Skeletal muscle tissue (tissue), 3 donors: ENCODE measurements at regions not wholly inside any gene's neighbourhood (a gene's known extent, or its start where the extent isn't known, plus 50 kb on each side); places are given as distances from the start of the nearest gene placed in this dataset.

Experiments
- H3K27ac ChIP-seq: one replicate; pipeline ENCODE4 v1.7.0; 2013; ENCODE audit warnings: mild to moderate bottlenecking, low read depth, low read length, inconsistent platforms
- H3K27me3 ChIP-seq, 3 donors: one replicate each; pipeline ENCODE4 v1.7.0; 2013; ENCODE audit warnings: low read length in 3 of 3; ENCODE audit not compliant: control insufficient read depth in 3 of 3, insufficient read depth in 3 of 3
- H3K36me3 ChIP-seq, 3 donors: one replicate each; pipeline ENCODE4 v1.7.0; 2013; ENCODE audit warnings: low read length in 3 of 3; ENCODE audit not compliant: control insufficient read depth in 3 of 3, insufficient read depth in 3 of 3
- H3K4me1 ChIP-seq, 3 donors: one replicate each; pipeline ENCODE4 v1.7.0; 2013; ENCODE audit warnings: low read length in 3 of 3, mild to moderate bottlenecking in 3 of 3; ENCODE audit not compliant: control insufficient read depth in 3 of 3, insufficient read depth in 3 of 3
- H3K4me3 ChIP-seq, 3 donors: one replicate each; pipeline ENCODE4 v1.7.0; 2013; ENCODE audit warnings: low read length in 3 of 3
- H3K9ac ChIP-seq, 3 donors: one replicate each; pipeline ENCODE4 v1.7.0; 2013; ENCODE audit warnings: low read length in 3 of 3, mild to moderate bottlenecking in 3 of 3, moderate library complexity in 2 of 3, low read depth in 1 of 3
- H3K9me3 ChIP-seq, 3 donors: one replicate each; pipeline ENCODE4 v1.7.0; 2013; ENCODE audit warnings: low read length in 3 of 3; ENCODE audit not compliant: control insufficient read depth in 3 of 3
- donor health status: Osteomylitis.

DNA sequence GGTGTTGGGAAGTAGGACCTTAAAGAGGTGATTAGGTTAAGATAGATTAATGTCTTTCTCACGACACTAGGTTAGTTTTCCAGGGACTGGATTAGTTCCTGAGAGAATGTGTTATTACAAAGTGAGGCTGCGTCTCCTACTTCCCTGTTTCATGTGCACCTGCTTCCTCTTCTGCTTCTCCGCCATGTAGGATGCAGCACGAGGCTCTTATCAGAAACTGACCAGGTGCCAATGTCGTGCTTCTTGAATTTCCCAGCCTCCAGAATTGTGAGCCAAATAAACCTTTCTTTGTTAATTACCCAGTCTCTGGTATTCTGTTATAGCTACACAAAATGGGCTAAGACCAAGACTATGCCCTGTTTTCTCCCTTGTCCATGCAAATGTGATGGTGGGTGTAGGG, 152.2 kb upstream of the LMO4 start:
- Histone ChIP-seq H3K4me1 (peaks cover 0 to 3% (median 0%) of the 10 kb centered on the region in 3 donors), H3K4me3 (no peak overlapping the region), H3K27me3 (peaks cover 0 to 2% (median 0%) of the 10 kb centered on the region in 3 donors), H3K9ac (no peak overlapping the region), H3K27ac (no peak overlapping the region), H3K36me3 (no peaks in the 10 kb centered on the region), H3K9me3 (no peaks in the 10 kb centered on the region)

DNA sequence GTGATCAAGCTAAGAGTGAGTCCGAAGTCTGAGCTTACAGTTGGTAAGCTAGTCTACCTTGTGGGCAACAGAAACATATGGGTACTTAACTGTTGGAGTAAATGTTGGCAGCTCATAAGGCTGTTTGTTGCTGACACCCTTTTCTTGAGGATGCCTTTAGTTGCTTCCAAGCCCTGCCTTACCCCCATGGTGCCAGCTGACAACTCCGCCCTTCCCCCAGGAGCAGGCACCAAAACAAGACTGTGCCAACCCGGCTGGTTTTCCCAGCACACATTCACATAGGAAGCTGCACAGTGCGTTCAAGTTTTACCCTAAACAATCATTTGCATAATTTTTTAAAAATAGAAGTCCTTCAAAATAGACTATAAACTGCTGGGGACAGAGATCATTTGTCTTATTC, 150.2 kb upstream of the LMO4 start:
- H3K4me1 ChIP-seq, result peaks cover 0 to 3% (median 0%) of the 10 kb centered on the region in 3 donors
- no peaks in the 10 kb centered on the region for H3K9me3 ChIP-seq
- H3K4me3 ChIP-seq, result no peak overlapping the region
- no peak overlapping the region for H3K27ac ChIP-seq
- H3K9ac ChIP-seq, result no peak overlapping the region
- H3K36me3 ChIP-seq, result no peaks in the 10 kb centered on the region
- H3K27me3 ChIP-seq, result peaks cover 0 to 2% (median 0%) of the 10 kb centered on the region in 3 donors

DNA sequence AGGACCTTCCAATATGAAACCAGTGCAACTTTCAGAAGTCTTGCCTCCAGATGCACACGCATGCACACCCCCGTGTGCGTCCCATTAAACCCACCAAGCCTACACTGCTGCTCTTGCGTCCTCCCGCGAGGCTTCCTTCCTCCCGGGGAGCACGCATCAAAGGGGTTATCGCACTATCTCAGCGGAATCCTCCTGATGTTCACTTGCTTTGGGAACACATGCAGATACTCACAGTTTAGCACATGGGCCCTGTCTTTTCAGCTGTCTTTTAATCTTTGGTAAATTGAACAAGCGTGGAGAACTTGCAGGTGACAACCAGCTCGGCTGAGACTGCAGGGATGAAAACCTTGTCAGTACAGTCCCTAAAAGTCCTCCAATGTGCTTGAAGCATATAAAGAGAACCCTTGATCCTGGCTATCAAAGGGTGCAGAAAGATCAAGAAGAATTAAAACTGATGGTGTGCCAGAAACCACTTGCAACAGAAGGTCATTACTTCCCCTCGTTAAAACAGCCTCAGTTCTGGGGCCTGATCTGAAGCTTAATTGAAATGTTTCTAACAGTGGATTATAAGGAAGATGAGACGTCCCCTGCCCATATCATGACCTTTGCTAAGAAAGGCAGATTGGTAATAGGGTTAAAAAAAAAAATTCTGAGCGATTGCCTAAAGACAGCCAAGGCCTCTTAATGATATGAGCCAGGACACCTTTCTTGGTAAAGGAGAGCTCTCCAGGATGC, 149.4 kb upstream of the LMO4 start:
- Histone ChIP-seq H3K4me1 (peaks cover 0 to 3% (median 0%) of the 10 kb centered on the region in 3 donors), H3K36me3 (no peaks in the 10 kb centered on the region), H3K27ac (no peak overlapping the region), H3K9me3 (no peaks in the 10 kb centered on the region), H3K4me3 (no peak overlapping the region), H3K9ac (no peak overlapping the region), H3K27me3 (peaks cover 0 to 2% (median 0%) of the 10 kb centered on the region in 3 donors)

DNA sequence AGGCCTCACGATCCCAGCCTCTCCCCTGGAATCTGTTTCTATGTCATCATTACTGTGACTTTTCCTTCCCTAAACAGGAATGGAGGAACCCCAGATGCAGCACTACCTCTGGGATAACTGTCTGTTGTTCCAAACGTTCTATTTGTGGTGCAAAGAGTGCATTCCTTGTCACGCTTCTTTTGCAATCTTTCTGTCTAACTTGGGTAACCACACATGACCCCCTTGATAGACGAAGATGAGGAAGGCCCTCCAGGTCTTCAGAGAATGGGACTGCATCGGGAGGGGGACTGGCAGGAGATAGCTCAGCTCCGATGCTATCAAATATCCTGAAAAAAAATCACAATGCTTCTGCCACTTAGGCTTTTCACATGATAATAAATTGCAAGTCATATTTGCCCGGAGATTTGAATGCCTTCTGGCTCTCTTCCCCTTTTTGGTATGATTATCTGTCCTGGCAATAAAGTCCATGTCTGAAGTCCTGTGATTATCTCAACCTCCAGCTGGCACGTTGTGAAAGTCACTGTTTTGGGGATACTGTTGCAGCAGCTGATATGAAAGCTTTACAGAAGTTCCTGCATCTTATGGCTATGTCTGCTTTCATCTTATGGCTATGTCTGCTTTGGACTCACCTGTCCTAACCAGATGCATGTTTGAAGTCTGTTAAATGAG, 148.7 kb upstream of the LMO4 start:
- Histone ChIP-seq H3K9ac (no peak overlapping the region), H3K27ac (no peak overlapping the region), H3K9me3 (no peaks in the 10 kb centered on the region), H3K4me3 (no peak overlapping the region), H3K27me3 (peaks cover 0 to 2% (median 0%) of the 10 kb centered on the region in 3 donors), H3K36me3 (no peaks in the 10 kb centered on the region), H3K4me1 (peaks cover 0 to 3% (median 0%) of the 10 kb centered on the region in 3 donors)

DNA sequence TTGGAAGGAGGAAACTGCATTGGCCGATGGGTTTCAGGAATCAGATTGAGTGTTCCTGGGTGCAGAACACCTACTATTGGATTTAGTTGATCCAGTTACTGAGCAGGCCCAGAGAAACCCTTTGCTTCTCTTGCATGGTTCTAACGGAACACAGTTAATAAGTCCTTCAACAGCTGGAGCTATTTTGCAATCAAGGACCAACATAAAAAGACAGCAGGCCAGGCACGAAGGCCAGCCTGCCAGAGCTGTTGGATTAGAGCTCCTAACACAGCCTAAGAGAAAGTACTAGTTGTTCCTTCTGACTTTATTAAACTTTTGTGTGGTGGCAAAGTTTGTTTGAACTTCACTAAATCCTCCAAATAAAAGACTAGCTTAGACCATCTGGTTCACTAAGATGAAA, 148.0 kb upstream of the LMO4 start:
- Histone ChIP-seq H3K4me3 (no peak overlapping the region), H3K4me1 (peaks cover 0 to 3% (median 0%) of the 10 kb centered on the region in 3 donors), H3K9me3 (no peaks in the 10 kb centered on the region), H3K36me3 (no peaks in the 10 kb centered on the region), H3K9ac (no peak overlapping the region), H3K27me3 (peaks cover 0 to 2% (median 0%) of the 10 kb centered on the region in 3 donors), H3K27ac (no peak overlapping the region)

DNA sequence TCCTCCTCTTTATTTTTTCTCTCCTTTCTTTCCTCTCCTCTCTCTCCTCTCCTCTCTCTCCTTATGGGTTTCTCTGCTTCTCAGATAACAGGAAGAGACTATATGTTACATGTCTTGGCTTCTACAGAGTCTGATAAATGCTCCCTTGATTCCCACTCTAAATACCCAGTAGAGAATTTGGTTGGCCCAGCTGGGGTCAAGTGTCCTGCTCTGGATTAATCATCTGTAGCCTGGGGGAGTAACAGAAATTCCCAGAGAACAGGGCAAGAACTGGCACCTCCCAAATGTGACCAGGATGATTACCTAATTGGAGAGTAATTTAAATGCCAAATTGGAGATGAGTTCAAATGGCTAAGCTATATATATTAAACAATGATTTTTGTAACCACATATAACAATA, 146.1 kb upstream of the LMO4 start:
- H3K4me3 ChIP-seq, result no peak overlapping the region
- no peak overlapping the region for H3K27ac ChIP-seq
- peaks cover 0 to 3% (median 0%) of the 10 kb centered on the region in 3 donors for H3K4me1 ChIP-seq
- no peaks in the 10 kb centered on the region for H3K9me3 ChIP-seq
- H3K27me3 ChIP-seq, result peaks cover 0 to 2% (median 0%) of the 10 kb centered on the region in 3 donors
- no peak overlapping the region for H3K9ac ChIP-seq
- no peaks in the 10 kb centered on the region for H3K36me3 ChIP-seq

DNA sequence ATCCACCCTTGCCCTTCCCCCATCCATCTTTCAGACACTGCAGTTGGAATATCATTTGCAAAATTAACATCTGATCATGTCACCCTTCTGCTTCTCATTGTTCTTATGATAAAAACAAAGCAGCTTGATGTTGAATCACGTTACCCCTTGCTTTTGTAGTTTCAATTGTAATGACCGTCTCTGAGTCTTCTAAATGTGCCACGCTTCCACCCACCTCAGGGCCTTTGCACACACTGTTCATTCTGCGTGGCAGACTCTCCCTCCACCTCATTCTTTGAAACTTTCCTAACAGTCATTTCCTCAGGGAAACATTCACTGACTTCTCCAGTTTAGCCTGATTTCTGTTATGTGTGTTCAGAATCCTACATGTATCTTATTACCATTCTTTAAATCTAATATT, 143.6 kb upstream of the LMO4 start:
- Histone ChIP-seq H3K4me1 (peaks cover 0 to 3% (median 0%) of the 10 kb centered on the region in 3 donors), H3K9me3 (no peaks in the 10 kb centered on the region), H3K27me3 (no peaks in the 10 kb centered on the region), H3K27ac (no peak overlapping the region), H3K9ac (no peak overlapping the region), H3K4me3 (no peak overlapping the region), H3K36me3 (no peaks in the 10 kb centered on the region)

DNA sequence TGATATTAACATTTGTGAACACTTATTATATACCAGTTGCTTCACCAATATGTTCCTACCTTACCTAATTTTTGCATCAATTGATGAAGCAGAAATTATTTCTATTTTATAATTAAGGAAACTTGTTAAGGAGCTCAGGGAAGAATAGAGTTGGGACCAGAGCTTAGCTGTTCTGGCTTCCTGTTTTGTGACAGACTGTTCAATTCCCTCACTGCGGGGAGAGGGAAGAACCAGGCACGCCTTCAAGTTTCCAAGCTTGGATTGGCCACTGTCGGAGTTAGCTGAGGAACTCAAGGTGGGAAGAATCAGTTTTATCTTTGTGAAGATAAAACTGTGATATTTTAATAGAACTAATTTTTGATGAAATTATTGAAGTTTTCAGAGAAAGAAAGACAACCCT, 142.3 kb upstream of the LMO4 start:
- Histone ChIP-seq H3K4me3 (no peak overlapping the region), H3K27me3 (no peaks in the 10 kb centered on the region), H3K27ac (no peak overlapping the region), H3K36me3 (no peaks in the 10 kb centered on the region), H3K9ac (no peak overlapping the region), H3K9me3 (no peaks in the 10 kb centered on the region), H3K4me1 (no peaks in the 10 kb centered on the region)

DNA sequence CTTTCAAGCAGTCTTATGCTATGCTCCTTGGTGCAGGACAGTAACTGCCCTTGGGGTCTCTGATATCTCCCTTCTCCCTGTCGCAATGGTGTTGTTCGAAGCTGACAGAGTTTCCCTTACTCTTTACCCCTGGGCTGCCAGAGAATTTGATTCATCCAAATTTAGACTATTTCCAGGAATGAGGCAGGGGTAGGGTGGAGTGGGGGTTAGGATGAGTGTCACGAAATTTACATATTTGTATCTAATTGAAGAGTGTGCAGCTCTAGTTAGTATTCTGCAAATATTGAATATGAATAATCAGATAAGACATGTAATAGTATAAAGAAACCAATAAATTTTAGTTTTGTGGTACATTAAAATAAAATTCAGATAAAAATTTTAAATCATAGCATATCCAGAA, 140.0 kb upstream of the LMO4 start:
- H3K9me3 ChIP-seq, result no peaks in the 10 kb centered on the region
- no peaks in the 10 kb centered on the region for H3K4me1 ChIP-seq
- no peak overlapping the region for H3K4me3 ChIP-seq
- no peaks in the 10 kb centered on the region for H3K36me3 ChIP-seq
- H3K9ac ChIP-seq, result no peak overlapping the region
- H3K27ac ChIP-seq, result no peak overlapping the region
- no peaks in the 10 kb centered on the region for H3K27me3 ChIP-seq

DNA sequence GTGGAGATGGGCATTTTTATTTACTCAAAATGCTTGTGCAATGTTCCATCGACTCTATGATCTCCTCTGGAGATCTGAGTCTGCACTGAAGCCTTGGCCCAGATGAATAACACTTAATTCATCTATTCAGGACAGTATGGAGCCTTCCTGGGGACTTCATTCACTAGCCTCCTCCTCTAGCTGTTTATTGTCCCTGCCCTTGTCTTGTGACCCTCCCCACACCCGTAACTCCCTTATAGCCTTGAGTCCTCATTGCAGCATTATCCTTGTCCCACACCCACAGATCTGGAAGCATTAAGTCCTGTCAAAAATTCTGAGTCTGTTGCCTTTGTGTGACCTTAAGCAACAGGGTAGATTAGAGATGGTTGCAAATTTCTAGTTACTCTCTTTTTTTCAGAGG, 138.3 kb upstream of the LMO4 start:
- no peak overlapping the region for H3K27ac ChIP-seq
- no peaks in the 10 kb centered on the region for H3K9me3 ChIP-seq
- no peaks in the 10 kb centered on the region for H3K36me3 ChIP-seq
- H3K4me1 ChIP-seq, result no peaks in the 10 kb centered on the region
- H3K4me3 ChIP-seq, result no peak overlapping the region
- no peaks in the 10 kb centered on the region for H3K27me3 ChIP-seq
- no peak overlapping the region for H3K9ac ChIP-seq
